OCI-LY7 (cell line): ENCODE measurements at regions not wholly inside any gene's neighbourhood (a gene's known extent, or its start where the extent isn't known, plus 50 kb on each side); places are given as distances from the start of the nearest gene placed in this dataset.

Experiments
- CTCF ChIP-seq: fragments of 200-600 bp; sonication (generic); conservative IDR thresholded peaks from 2 replicates; pipeline ENCODE4 v1.5.1; 2014; ENCODE audit warnings: mild to moderate bottlenecking, antibody characterized with exemption, low read length, moderate library complexity, mixed read lengths
- EZH2phosphoT487 ChIP-seq: fragments of 200-600 bp; sonication (generic); IDR thresholded peaks from 2 replicates; pipeline ENCODE4 v1.6.1; 2018; ENCODE audit warnings: low read depth, borderline replicate concordance, mild to moderate bottlenecking, mixed run types, antibody characterized with exemption, low read length, moderate library complexity, mixed read lengths

GRCh38 chr10:9443758-9444157 lies 1389.3 kb downstream of the GATA3 start:
- TF ChIP-seq CTCF: no peak
- TF ChIP-seq EZH2phosphoT487: no peak
